Ascending aorta (tissue), 2 donors: ENCODE measurements at regions not wholly inside any gene's neighbourhood (a gene's known extent, or its start where the extent isn't known, plus 50 kb on each side); places are given as distances from the start of the nearest gene placed in this dataset.

ENCODE experiments used
- DNase-seq, 2 donors: peaks; one replicate each; pipeline ENCODE4 v3.0.0-alpha.2; 2019; ENCODE audit warnings: low spot score in 2 of 2
- H3K27ac ChIP-seq, 2 donors: fragments of 200-600 bp; sonication (generic); one replicate each; pipeline ENCODE4 v1.5.1; 2016 to 2017; ENCODE audit warnings: mild to moderate bottlenecking in 1 of 2
- H3K27me3 ChIP-seq: fragments of 200-600 bp; sonication (generic); one replicate; pipeline ENCODE4 v1.5.1; 2017
- H3K36me3 ChIP-seq, 2 donors: fragments of 200-600 bp; sonication (generic); one replicate each; pipeline ENCODE4 v1.5.1; 2016
- H3K4me1 ChIP-seq, 2 donors: fragments of 200-600 bp; sonication (generic); one replicate each; pipeline ENCODE4 v1.5.1; 2016 to 2017; ENCODE audit warnings: mild to moderate bottlenecking in 1 of 2
- H3K4me3 ChIP-seq, 2 donors: fragments of 200-600 bp; sonication (generic); one replicate each; pipeline ENCODE4 v1.5.1; 2016 to 2017; ENCODE audit warnings: mild to moderate bottlenecking in 1 of 2
- H3K9me3 ChIP-seq, 2 donors: fragments of 200-600 bp; sonication (generic); one replicate each; pipeline ENCODE4 v1.5.1; 2016
- intact Hi-C: fragments of 100-400 bp; cut with DNase I; formaldehyde crosslinking; loops from one replicate; pipeline ENCODE4 v1.15.1; 2023
- TF ChIP-seq, protein P1 (sequence below), 3 experiments: fragments of 200-600 bp in 2 of 3; fragments of 450-650 bp in 1 of 3; sonication (generic) in 2 of 3; IDR thresholded peaks; one replicate each; pipeline ENCODE4 v1.5.1; 2016 to 2019; ENCODE audit warnings: antibody characterized with exemption in 3 of 3, mild to moderate bottlenecking in 1 of 3, moderate library complexity in 1 of 3

DNA sequence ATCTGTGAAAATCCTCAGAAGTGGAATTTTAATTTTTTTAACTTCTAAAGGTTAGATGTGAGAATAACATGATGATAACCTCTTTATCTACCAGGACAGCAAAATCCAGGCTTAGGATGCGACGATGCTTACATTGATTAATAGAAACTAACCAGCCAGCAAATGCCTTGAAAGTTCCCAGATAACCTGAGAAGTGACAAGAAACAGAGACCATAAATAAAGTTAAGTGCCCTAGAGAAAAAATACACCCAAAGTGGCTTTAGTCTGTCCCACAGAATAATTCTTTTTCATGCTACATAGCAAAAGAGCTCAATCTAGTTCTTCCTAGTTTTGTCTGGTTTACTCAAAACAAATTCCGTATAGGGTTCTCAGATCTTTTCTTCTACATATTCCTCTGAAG is 262.7 kb downstream of the WDR11 start:
- TF ChIP-seq, protein P1, sequence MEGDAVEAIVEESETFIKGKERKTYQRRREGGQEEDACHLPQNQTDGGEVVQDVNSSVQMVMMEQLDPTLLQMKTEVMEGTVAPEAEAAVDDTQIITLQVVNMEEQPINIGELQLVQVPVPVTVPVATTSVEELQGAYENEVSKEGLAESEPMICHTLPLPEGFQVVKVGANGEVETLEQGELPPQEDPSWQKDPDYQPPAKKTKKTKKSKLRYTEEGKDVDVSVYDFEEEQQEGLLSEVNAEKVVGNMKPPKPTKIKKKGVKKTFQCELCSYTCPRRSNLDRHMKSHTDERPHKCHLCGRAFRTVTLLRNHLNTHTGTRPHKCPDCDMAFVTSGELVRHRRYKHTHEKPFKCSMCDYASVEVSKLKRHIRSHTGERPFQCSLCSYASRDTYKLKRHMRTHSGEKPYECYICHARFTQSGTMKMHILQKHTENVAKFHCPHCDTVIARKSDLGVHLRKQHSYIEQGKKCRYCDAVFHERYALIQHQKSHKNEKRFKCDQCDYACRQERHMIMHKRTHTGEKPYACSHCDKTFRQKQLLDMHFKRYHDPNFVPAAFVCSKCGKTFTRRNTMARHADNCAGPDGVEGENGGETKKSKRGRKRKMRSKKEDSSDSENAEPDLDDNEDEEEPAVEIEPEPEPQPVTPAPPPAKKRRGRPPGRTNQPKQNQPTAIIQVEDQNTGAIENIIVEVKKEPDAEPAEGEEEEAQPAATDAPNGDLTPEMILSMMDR (IDR thresholded peaks at IDR 0.05): no peak
- Histone ChIP-seq H3K27ac (no peak overlapping the region), H3K36me3 (no peaks in the 10 kb centered on the region), H3K9me3 (peaks cover 0 to 4% of the 10 kb centered on the region in 2 donors), H3K4me3 (no peak overlapping the region), H3K27me3 (no peaks in the 10 kb centered on the region), H3K4me1 (no peaks in the 10 kb centered on the region)
- DNase-seq: no peak
- intact Hi-C loops: no loop called here

DNA sequence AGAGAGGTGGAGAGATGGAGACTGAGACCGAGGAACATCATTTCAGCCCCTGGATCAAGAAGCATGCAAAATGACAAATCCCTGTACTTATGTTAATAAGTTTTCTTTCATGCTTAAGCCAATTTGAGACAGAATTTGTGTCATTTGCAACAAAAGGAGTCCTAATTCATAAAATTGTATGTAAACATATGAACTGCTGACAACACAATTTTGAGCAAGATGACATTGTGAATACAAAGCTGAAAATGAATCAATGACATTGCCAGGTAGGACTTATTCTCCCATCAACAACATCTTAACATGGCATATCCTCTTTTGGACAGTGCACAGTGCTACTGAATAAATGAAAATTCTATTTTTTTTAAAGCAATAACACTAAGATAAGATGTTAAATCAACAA is 264.0 kb downstream of the WDR11 start:
- intact Hi-C loops: no loop called here
- TF ChIP-seq, protein P1 (IDR thresholded peaks at IDR 0.05): no peak

DNA sequence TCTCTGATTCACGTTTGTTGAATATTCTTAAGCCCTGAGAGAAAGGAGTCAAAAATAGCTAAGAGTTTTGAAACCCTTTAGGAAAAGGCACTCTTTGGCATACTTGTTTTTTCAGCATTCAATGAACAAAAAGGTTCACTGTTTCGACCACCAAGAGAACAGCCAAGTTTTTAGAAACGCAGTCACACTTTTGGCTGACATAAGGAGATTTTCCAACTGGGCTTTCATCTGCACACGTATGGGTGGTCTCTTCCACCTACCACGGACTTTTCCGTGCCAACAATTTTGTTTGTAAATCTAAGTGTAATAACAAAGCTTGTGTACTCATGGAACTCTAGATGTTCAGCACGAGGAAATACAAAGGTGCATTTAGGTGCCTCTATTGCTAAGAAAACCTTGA is 270.3 kb downstream of the WDR11 start:
- Histone ChIP-seq H3K9me3 (no peaks in the 10 kb centered on the region), H3K4me1 (no peaks in the 10 kb centered on the region), H3K27ac (no peak overlapping the region), H3K36me3 (no peaks in the 10 kb centered on the region), H3K4me3 (no peak overlapping the region), H3K27me3 (no peaks in the 10 kb centered on the region)
- TF ChIP-seq, protein P1 (IDR thresholded peaks at IDR 0.05): no peak
- intact Hi-C loops: no loop called here
- no peak for DNase-seq

More for the DNA sequence above, 264.0 kb downstream of the WDR11 start:
- Histone ChIP-seq H3K9me3 (peaks cover 0 to 4% of the 10 kb centered on the region in 2 donors), H3K27me3 (no peaks in the 10 kb centered on the region), H3K4me3 (no peak overlapping the region), H3K4me1 (no peaks in the 10 kb centered on the region), H3K36me3 (no peaks in the 10 kb centered on the region), H3K27ac (no peak overlapping the region)
- no peak for DNase-seq

DNA sequence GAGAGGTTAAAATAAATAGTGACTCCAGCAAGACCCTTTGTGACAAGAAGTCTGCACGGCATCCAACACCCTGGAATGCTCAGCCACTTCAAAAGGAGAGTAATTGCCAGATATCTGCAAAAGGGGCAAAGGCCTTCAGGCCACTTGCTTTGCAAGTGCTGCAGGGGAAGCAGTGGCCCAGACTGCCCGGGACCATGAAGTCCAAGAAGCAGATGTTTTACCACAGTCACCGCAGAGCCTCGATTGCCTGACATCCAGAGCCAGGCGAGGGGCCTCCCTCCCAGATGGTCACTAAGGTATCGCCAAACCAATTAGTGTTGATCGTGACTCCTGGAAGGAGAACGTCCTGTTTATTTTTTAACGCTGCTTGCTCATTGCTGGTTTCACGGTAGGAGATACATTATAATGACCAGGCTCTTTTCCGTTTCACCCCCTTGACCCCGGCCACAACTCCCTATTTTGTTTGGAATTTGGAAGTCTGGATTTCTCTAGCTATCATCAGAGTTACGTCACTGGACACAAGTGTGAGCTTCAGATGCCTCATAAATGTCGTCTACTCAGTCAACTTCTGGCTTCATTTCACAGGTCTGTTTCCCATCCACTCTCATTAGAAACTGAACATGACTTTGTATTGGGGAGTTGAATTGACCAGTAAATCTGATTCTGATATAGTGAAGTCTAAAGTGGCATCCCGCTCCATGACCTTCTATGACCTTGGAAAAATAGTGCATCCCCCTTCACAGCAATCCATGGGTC is 276.2 kb downstream of the WDR11 start:
- intact Hi-C loops: no loop called here
- Histone ChIP-seq H3K9me3 (no peaks in the 10 kb centered on the region), H3K4me1 (no peaks in the 10 kb centered on the region), H3K4me3 (no peak overlapping the region), H3K36me3 (no peaks in the 10 kb centered on the region), H3K27ac (no peak overlapping the region), H3K27me3 (no peaks in the 10 kb centered on the region)
- TF ChIP-seq, protein P1 (IDR thresholded peaks at IDR 0.05): no peak
- DNase-seq: no peak

DNA sequence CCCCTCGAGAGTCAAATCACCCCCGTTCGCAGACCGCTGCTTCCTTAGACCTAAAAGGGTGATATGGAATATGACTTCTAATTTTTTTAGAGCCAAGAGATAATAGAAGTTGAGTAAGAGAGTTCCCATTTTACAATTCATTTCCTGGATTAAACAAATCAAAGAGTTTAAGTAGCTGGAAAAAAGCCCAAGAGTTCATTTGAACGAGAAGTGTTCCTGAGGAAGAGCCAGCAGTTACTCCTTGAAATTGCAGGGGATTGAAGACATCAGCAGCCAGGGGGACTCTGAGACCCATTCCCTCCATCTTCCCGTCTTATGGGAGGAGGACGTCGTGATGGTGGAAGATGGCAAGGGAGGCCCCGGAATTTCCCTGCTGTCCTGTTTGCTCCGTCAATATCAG is 277.0 kb downstream of the WDR11 start:
- no peak for DNase-seq
- H3K9me3 ChIP-seq: no peaks in the 10 kb centered on the region
- H3K27me3 ChIP-seq: no peaks in the 10 kb centered on the region
- TF ChIP-seq, protein P1 (IDR thresholded peaks at IDR 0.05): no peak
- intact Hi-C loops: no loop called here
- no peaks in the 10 kb centered on the region for H3K36me3 ChIP-seq
- H3K4me1 ChIP-seq: no peaks in the 10 kb centered on the region
- H3K4me3 ChIP-seq: no peak overlapping the region
- H3K27ac ChIP-seq: no peak overlapping the region
